Astrocyte (in vitro differentiated cells and primary cell): ENCODE measurements at regions not wholly inside any gene's neighbourhood (a gene's known extent, or its start where the extent isn't known, plus 50 kb on each side); places are given as distances from the start of the nearest gene placed in this dataset.

Experiments
- EZH2 ChIP-seq: IDR thresholded peaks from 2 replicates; pipeline ENCODE4 v1.6.1; 2012; ENCODE audit warnings: mild to moderate bottlenecking, low read length, inconsistent platforms; ENCODE audit not compliant: insufficient read depth
- TF ChIP-seq, protein P1 (sequence below): IDR thresholded peaks from 2 replicates; pipeline ENCODE4 v1.5.1; 2011; ENCODE audit warnings: low read depth, mild to moderate bottlenecking, inconsistent platforms, low read length, moderate library complexity; ENCODE audit not compliant: insufficient read depth

GRCh38 chr16:29192329-29193247, 207.7 kb downstream of the LAT start:
- TF ChIP-seq, protein P1, sequence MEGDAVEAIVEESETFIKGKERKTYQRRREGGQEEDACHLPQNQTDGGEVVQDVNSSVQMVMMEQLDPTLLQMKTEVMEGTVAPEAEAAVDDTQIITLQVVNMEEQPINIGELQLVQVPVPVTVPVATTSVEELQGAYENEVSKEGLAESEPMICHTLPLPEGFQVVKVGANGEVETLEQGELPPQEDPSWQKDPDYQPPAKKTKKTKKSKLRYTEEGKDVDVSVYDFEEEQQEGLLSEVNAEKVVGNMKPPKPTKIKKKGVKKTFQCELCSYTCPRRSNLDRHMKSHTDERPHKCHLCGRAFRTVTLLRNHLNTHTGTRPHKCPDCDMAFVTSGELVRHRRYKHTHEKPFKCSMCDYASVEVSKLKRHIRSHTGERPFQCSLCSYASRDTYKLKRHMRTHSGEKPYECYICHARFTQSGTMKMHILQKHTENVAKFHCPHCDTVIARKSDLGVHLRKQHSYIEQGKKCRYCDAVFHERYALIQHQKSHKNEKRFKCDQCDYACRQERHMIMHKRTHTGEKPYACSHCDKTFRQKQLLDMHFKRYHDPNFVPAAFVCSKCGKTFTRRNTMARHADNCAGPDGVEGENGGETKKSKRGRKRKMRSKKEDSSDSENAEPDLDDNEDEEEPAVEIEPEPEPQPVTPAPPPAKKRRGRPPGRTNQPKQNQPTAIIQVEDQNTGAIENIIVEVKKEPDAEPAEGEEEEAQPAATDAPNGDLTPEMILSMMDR: no peak
- no peak for TF ChIP-seq EZH2
